ENCODE measurements at regions not wholly inside any gene's neighbourhood (a gene's known extent, or its start where the extent isn't known, plus 50 kb on each side); places are given as distances from the start of the nearest gene placed in this dataset.

- Histone ChIP-seq H3K4me3 (no peak overlapping the region), H3K27ac (no peak overlapping the region), H3K9me3 (no peaks in the 10 kb centered on the region), H3K36me3 (no peaks in the 10 kb centered on the region), H3K27me3 (no peaks in the 10 kb centered on the region), H3K4me1 (ENCODE audit: insufficient read depth) (no peaks in the 10 kb centered on the region)
- intact Hi-C loops (cut with DNase I) = no loop called here
- WGBS, 3 donors = 82 to 94% (median 89%) methylated on average over 8 of the region's 8 CpGs
- no peak for DNase-seq
- TF ChIP-seq CTCF (IDR thresholded peaks at IDR 0.05) = no peak
- no peak for TF ChIP-seq EP300 (IDR thresholded peaks at IDR 0.05)
- no peak for TF ChIP-seq POLR2A (IDR thresholded peaks at IDR 0.05)
These were observed 99.0 kb upstream of the SNTG2 start for GRCh38 chr2:851680-852079.

- no peak overlapping the region for H3K27ac ChIP-seq
- intact Hi-C loops (cut with DNase I) = no loop called here
- no peaks in the 10 kb centered on the region for H3K36me3 ChIP-seq
- TF ChIP-seq EP300 (IDR thresholded peaks at IDR 0.05) = no peak
- TF ChIP-seq POLR2A (IDR thresholded peaks at IDR 0.05) = no peak
- no peak for TF ChIP-seq CTCF (IDR thresholded peaks at IDR 0.05)
- no peak for DNase-seq
- H3K27me3 ChIP-seq = no peaks in the 10 kb centered on the region
- H3K4me3 ChIP-seq = no peak overlapping the region
- H3K9me3 ChIP-seq = no peaks in the 10 kb centered on the region
- no peaks in the 10 kb centered on the region for H3K4me1 ChIP-seq (ENCODE audit: insufficient read depth)
- WGBS, 3 donors = 79 to 89% (median 89%) methylated on average over 3 of the region's 3 CpGs
These were observed 99.6 kb upstream of the SNTG2 start for GRCh38 chr2:851078-851477.

- no peak for TF ChIP-seq POLR2A (IDR thresholded peaks at IDR 0.05)
- TF ChIP-seq EP300 (IDR thresholded peaks at IDR 0.05) = no peak
- TF ChIP-seq CTCF (IDR thresholded peaks at IDR 0.05) = no peak
- 49 to 77% (median 59%) methylated on average over 5 of the region's 5 CpGs for WGBS, 3 donors
- Histone ChIP-seq H3K36me3 (no peaks in the 10 kb centered on the region), H3K4me3 (no peak overlapping the region), H3K27me3 (no peaks in the 10 kb centered on the region), H3K27ac (no peak overlapping the region), H3K9me3 (no peaks in the 10 kb centered on the region), H3K4me1 (ENCODE audit: insufficient read depth) (no peaks in the 10 kb centered on the region)
- DNase-seq = no peak
- intact Hi-C loops (cut with DNase I) = no loop called here
These were observed 100.2 kb upstream of the SNTG2 start for GRCh38 chr2:850429-850828.

- WGBS, 3 donors = 62 to 93% (median 89%) methylated on average over 3 of the region's 3 CpGs
- Histone ChIP-seq H3K4me1 (ENCODE audit: insufficient read depth) (no peaks in the 10 kb centered on the region), H3K36me3 (no peaks in the 10 kb centered on the region), H3K27me3 (no peaks in the 10 kb centered on the region), H3K27ac (no peak overlapping the region), H3K4me3 (no peak overlapping the region), H3K9me3 (no peaks in the 10 kb centered on the region)
- no peak for DNase-seq
- TF ChIP-seq POLR2A (IDR thresholded peaks at IDR 0.05) = no peak
- TF ChIP-seq CTCF (IDR thresholded peaks at IDR 0.05) = no peak
- TF ChIP-seq EP300 (IDR thresholded peaks at IDR 0.05) = no peak
- intact Hi-C loops (cut with DNase I) = no loop called here
These were observed 102.5 kb upstream of the SNTG2 start for GRCh38 chr2:848099-848498.

- no peaks in the 10 kb centered on the region for H3K4me1 ChIP-seq (ENCODE audit: insufficient read depth)
- no peak overlapping the region for H3K27ac ChIP-seq
- H3K9me3 ChIP-seq = no peaks in the 10 kb centered on the region
- H3K27me3 ChIP-seq = no peaks in the 10 kb centered on the region
- 82 to 89% (median 87%) methylated on average over 10 of the region's 10 CpGs for WGBS, 3 donors
- TF ChIP-seq CTCF (IDR thresholded peaks at IDR 0.05) = no peak
- no peak for TF ChIP-seq EP300 (IDR thresholded peaks at IDR 0.05)
- TF ChIP-seq POLR2A (IDR thresholded peaks at IDR 0.05) = no peak
- no peaks in the 10 kb centered on the region for H3K36me3 ChIP-seq
- H3K4me3 ChIP-seq = no peak overlapping the region
- intact Hi-C loops (cut with DNase I) = no loop called here
- DNase-seq = no peak
These were observed 103.0 kb upstream of the SNTG2 start for GRCh38 chr2:847669-848068.

Measured in ovary (tissue), 7 donors.